ENCODE measurements at regions not wholly inside any gene's neighbourhood (a gene's known extent, or its start where the extent isn't known, plus 50 kb on each side); places are given as distances from the start of the nearest gene placed in this dataset.

DNA sequence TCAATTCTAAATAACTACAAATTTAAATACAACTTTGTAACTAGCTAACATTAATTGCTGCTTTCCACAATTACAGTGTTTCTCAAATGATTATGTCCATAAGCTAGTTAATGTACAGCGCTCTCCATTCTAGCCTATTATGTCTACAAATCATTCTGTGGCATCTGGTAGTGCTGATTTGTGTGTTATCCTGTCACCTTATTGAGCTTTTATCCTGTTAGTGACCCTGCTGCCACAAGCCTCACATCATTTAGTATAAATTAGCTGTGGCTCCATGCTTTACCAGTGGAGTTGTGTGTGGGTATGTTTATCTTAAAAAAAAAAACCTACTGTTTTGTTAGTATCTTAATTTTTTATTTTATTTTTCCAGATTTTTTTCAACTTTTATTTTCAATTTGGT lies 112.6 kb upstream of the PJA2 start:
- H3K9me3 ChIP-seq (ENCODE audit: control insufficient read depth in 1 of 2, insufficient read depth in 1 of 2, low read depth in 1 of 2, low read length in 2 of 2), result no peaks in the 10 kb centered on the region
- no peak overlapping the region for H3K4me2 ChIP-seq (ENCODE audit: low read length)
- no peak for TF ChIP-seq MAX (IDR thresholded peaks at IDR 0.05)
- TF ChIP-seq, protein P1, sequence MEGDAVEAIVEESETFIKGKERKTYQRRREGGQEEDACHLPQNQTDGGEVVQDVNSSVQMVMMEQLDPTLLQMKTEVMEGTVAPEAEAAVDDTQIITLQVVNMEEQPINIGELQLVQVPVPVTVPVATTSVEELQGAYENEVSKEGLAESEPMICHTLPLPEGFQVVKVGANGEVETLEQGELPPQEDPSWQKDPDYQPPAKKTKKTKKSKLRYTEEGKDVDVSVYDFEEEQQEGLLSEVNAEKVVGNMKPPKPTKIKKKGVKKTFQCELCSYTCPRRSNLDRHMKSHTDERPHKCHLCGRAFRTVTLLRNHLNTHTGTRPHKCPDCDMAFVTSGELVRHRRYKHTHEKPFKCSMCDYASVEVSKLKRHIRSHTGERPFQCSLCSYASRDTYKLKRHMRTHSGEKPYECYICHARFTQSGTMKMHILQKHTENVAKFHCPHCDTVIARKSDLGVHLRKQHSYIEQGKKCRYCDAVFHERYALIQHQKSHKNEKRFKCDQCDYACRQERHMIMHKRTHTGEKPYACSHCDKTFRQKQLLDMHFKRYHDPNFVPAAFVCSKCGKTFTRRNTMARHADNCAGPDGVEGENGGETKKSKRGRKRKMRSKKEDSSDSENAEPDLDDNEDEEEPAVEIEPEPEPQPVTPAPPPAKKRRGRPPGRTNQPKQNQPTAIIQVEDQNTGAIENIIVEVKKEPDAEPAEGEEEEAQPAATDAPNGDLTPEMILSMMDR (IDR thresholded peaks at IDR 0.05 in 2 of 3, conservative IDR thresholded peaks at IDR 0.05 in 1 of 3; ENCODE audit: borderline replicate concordance in 1 of 3, insufficient read depth in 1 of 3, low read depth in 2 of 3, low read length in 2 of 3), result no peak
- no peak for TF ChIP-seq ZBTB33 (IDR thresholded peaks at IDR 0.05; ENCODE audit: extremely low read depth, insufficient replicate concordance, low read length)
- TF ChIP-seq POLR2A (IDR thresholded peaks at IDR 0.05; ENCODE audit: borderline replicate concordance, extremely low read depth, insufficient read depth, insufficient read length), result no peak
- no peak for TF ChIP-seq SRF (IDR thresholded peaks at IDR 0.05; ENCODE audit: low read depth)
- no peak for TF ChIP-seq CBX3 (IDR thresholded peaks at IDR 0.05; ENCODE audit: low read depth)
- TF ChIP-seq FOSL1 (IDR thresholded peaks at IDR 0.05; ENCODE audit: low read depth), result no peak
- DNase-seq (ENCODE audit: low read depth, low spot score) (no peak), ATAC-seq (no peak)
- RAD21 ChIA-PET (ENCODE audit: low non-redundant PET in 1 of 2, low total read pairs in 2 of 2, uncharacterized antibody in 2 of 2, unreplicated experiment in 2 of 2), result no interaction called here
- no peaks in the 10 kb centered on the region for H3K4me1 ChIP-seq (ENCODE audit: control insufficient read depth in 1 of 2, insufficient read depth in 2 of 2, low read length in 2 of 2)
- POLR2A ChIA-PET, result no interaction called here
- no peaks in the 10 kb centered on the region for H3K27me3 ChIP-seq (ENCODE audit: insufficient read depth, low read length)
- no peaks in the 10 kb centered on the region for H3K9me2 ChIP-seq (ENCODE audit: insufficient read depth)
- no TSS peak for BruUV-seq (replicated peaks)
- H3K79me2 ChIP-seq (ENCODE audit: insufficient read depth, low read length), result no peaks in the 10 kb centered on the region
- intact Hi-C loops (cut with micrococcal nuclease), result no loop called here
- no peaks in the 10 kb centered on the region for H3K36me3 ChIP-seq (ENCODE audit: control insufficient read depth in 1 of 2, insufficient read depth in 2 of 2, low read length in 2 of 2)
- no peak overlapping the region for H3K4me3 ChIP-seq (replicated peaks in 1 of 2; ENCODE audit: low read depth in 1 of 2, low read length in 2 of 2)
- no peaks in the 10 kb centered on the region for H4K20me1 ChIP-seq (ENCODE audit: insufficient read depth)
- no peak overlapping the region for H3K27ac ChIP-seq (ENCODE audit: low read depth, low read length)
- no peak overlapping the region for H3K9ac ChIP-seq (ENCODE audit: low read length)
- H2AFZ ChIP-seq (ENCODE audit: low read depth, low read length, poor library complexity, severe bottlenecking), result no peak overlapping the region
- CTCF ChIA-PET, result no interaction called here

All from HCT116 (cell line).